WTC11 (cell line): ENCODE measurements at regions not wholly inside any gene's neighbourhood (a gene's known extent, or its start where the extent isn't known, plus 50 kb on each side); places are given as distances from the start of the nearest gene placed in this dataset.

Source experiments
- ATAC-seq: fragments of 200-7000 bp; cut with Tn5 transposase; 2 replicates; pipeline ENCODE4 v1.10.0; 2021; ENCODE audit warnings: mild to moderate bottlenecking, moderate library complexity
- CTCF ChIA-PET: fragments of 300-600 bp; sonication (Branson Sonifier 250); formaldehyde crosslinking; loops from one replicate; lab custom pipeline; 2021; ENCODE audit warnings: antibody characterized with exemption; lab: Charles Lee
- POLR2A ChIA-PET: fragments of 350-600 bp; sonication (Branson Sonifier 250); formaldehyde crosslinking; loops from one replicate; lab custom pipeline; 2021; ENCODE audit warnings: antibody characterized with exemption; lab: Charles Lee
- DNase-seq: peaks from one replicate; pipeline ENCODE4 v3.0.0; 2021; ENCODE audit warnings: low spot score
- H3K27ac Mint-ChIP-seq: 2 replicates; pipeline ENCODE4 v1.8.0; 2021; ENCODE audit warnings: mixed read lengths
- H3K27me3 Mint-ChIP-seq: 2 replicates; pipeline ENCODE4 v1.8.0; 2021; ENCODE audit warnings: low read depth, mild to moderate bottlenecking, moderate library complexity, mixed read lengths
- H3K36me3 Mint-ChIP-seq: 2 replicates; pipeline ENCODE4 v1.8.0; 2021; ENCODE audit warnings: mixed read lengths
- H3K4me1 Mint-ChIP-seq: 2 replicates; pipeline ENCODE4 v1.8.0; 2022; ENCODE audit warnings: mixed read lengths
- H3K4me3 Mint-ChIP-seq: 2 replicates; pipeline ENCODE4 v1.8.0; 2021; ENCODE audit warnings: mild to moderate bottlenecking, moderate library complexity, mixed read lengths
- H3K9me3 Mint-ChIP-seq: 2 replicates; pipeline ENCODE4 v1.8.0; 2021; ENCODE audit warnings: mixed read lengths
- CREM ChIP-seq: sonication (generic); formaldehyde crosslinking; IDR thresholded peaks from 2 replicates; pipeline ENCODE4 v1.8.1; 2022; ENCODE audit warnings: mild to moderate bottlenecking, missing genetic modification reagents, moderate library complexity
- FOXP1 ChIP-seq: sonication (generic); formaldehyde crosslinking; IDR thresholded peaks from 2 replicates; pipeline ENCODE4 v1.8.0; 2022; ENCODE audit warnings: missing genetic modification reagents, mild to moderate bottlenecking, moderate library complexity, borderline replicate concordance
- GTF2I ChIP-seq: fragments of 250-450 bp; sonication (Bioruptor Pico); conservative IDR thresholded peaks from 2 replicates; pipeline ENCODE4 v1.4.0; 2021; ENCODE audit warnings: mild to moderate bottlenecking
- JUN ChIP-seq: sonication (generic); formaldehyde crosslinking; IDR thresholded peaks from 2 replicates; pipeline ENCODE4 v1.8.0; 2023; ENCODE audit warnings: mild to moderate bottlenecking, missing genetic modification reagents
- NR3C1 ChIP-seq: sonication (generic); formaldehyde crosslinking; conservative IDR thresholded peaks from 2 replicates; pipeline ENCODE4 v1.8.1; 2023; ENCODE audit warnings: low read depth, mild to moderate bottlenecking, missing genetic modification reagents
- SP1 ChIP-seq: sonication (generic); formaldehyde crosslinking; conservative IDR thresholded peaks from 2 replicates; pipeline ENCODE4 v1.8.1; 2022; ENCODE audit warnings: missing genetic modification reagents
- TEAD4 ChIP-seq: sonication (generic); formaldehyde crosslinking; IDR thresholded peaks from 2 replicates; pipeline ENCODE4 v1.8.0; 2022; ENCODE audit warnings: mild to moderate bottlenecking, missing genetic modification reagents
- ZNF317 ChIP-seq: sonication (generic); formaldehyde crosslinking; IDR thresholded peaks from 2 replicates; pipeline ENCODE4 v1.8.1; 2023; ENCODE audit warnings: low read depth, mild to moderate bottlenecking, moderate library complexity, missing genetic modification reagents, borderline replicate concordance
- TF ChIP-seq, protein P1 (sequence below): sonication (generic); formaldehyde crosslinking; IDR thresholded peaks from 2 replicates; pipeline ENCODE4 v1.8.1; 2022; ENCODE audit warnings: mild to moderate bottlenecking, moderate library complexity, missing genetic modification reagents
- TF ChIP-seq, protein P2 (sequence below): sonication (generic); formaldehyde crosslinking; IDR thresholded peaks from 2 replicates; pipeline ENCODE4 v1.8.1; 2023; ENCODE audit warnings: mild to moderate bottlenecking, moderate library complexity, missing genetic modification reagents
- TF ChIP-seq, protein P3 (sequence below): fragments of 250-450 bp; sonication (Bioruptor Pico); IDR thresholded peaks from 2 replicates; pipeline ENCODE4 v1.9.0; 2021; ENCODE audit warnings: mild to moderate bottlenecking
- TF ChIP-seq, protein P4 (sequence below): sonication (generic); formaldehyde crosslinking; IDR thresholded peaks from 2 replicates; pipeline ENCODE4 v1.8.1; 2023; ENCODE audit warnings: mild to moderate bottlenecking, missing genetic modification reagents
- TF ChIP-seq, protein P5 (sequence below): sonication (generic); formaldehyde crosslinking; IDR thresholded peaks from 2 replicates; pipeline ENCODE4 v1.8.0; 2023; ENCODE audit warnings: missing genetic modification reagents, mild to moderate bottlenecking, borderline replicate concordance

DNA sequence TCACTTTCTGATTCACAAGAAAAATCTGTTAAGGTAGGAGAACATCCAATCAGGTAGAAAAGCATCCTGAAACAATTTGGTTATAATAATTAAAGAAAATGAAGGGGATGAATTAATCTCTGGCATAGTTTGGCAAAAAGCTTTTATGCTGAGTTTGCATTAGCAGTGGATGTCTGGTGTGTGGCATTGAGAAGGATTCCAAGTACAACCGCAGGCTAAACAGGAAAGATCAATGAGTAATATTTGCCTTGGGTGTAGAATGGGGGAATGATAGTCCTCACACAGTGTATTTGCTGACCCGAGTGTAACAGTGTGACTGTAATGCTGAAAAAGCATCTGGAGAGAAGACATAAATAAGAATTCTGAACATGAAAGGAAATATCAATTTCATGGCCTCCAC, 68.3 kb upstream of the SESTD1 start (continued):
- TF ChIP-seq, protein P1, sequence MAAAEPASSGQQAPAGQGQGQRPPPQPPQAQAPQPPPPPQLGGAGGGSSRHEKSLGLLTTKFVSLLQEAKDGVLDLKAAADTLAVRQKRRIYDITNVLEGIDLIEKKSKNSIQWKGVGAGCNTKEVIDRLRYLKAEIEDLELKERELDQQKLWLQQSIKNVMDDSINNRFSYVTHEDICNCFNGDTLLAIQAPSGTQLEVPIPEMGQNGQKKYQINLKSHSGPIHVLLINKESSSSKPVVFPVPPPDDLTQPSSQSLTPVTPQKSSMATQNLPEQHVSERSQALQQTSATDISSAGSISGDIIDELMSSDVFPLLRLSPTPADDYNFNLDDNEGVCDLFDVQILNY, result no peak
- TF ChIP-seq, protein P2, sequence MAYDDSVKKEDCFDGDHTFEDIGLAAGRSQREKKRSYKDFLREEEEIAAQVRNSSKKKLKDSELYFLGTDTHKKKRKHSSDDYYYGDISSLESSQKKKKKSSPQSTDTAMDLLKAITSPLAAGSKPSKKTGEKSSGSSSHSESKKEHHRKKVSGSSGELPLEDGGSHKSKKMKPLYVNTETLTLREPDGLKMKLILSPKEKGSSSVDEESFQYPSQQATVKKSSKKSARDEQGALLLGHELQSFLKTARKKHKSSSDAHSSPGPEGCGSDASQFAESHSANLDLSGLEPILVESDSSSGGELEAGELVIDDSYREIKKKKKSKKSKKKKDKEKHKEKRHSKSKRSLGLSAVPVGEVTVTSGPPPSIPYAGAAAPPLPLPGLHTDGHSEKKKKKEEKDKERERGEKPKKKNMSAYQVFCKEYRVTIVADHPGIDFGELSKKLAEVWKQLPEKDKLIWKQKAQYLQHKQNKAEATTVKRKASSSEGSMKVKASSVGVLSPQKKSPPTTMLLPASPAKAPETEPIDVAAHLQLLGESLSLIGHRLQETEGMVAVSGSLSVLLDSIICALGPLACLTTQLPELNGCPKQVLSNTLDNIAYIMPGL (CRISPR knock-in tag), result no peak
- no peak for TF ChIP-seq FOXP1 (CRISPR knock-in tag)
- no peak for TF ChIP-seq JUN (CRISPR knock-in tag)
- TF ChIP-seq, protein P3, sequence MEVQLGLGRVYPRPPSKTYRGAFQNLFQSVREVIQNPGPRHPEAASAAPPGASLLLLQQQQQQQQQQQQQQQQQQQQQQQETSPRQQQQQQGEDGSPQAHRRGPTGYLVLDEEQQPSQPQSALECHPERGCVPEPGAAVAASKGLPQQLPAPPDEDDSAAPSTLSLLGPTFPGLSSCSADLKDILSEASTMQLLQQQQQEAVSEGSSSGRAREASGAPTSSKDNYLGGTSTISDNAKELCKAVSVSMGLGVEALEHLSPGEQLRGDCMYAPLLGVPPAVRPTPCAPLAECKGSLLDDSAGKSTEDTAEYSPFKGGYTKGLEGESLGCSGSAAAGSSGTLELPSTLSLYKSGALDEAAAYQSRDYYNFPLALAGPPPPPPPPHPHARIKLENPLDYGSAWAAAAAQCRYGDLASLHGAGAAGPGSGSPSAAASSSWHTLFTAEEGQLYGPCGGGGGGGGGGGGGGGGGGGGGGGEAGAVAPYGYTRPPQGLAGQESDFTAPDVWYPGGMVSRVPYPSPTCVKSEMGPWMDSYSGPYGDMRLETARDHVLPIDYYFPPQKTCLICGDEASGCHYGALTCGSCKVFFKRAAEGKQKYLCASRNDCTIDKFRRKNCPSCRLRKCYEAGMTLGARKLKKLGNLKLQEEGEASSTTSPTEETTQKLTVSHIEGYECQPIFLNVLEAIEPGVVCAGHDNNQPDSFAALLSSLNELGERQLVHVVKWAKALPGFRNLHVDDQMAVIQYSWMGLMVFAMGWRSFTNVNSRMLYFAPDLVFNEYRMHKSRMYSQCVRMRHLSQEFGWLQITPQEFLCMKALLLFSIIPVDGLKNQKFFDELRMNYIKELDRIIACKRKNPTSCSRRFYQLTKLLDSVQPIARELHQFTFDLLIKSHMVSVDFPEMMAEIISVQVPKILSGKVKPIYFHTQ, result no peak
- TF ChIP-seq, protein P4, sequence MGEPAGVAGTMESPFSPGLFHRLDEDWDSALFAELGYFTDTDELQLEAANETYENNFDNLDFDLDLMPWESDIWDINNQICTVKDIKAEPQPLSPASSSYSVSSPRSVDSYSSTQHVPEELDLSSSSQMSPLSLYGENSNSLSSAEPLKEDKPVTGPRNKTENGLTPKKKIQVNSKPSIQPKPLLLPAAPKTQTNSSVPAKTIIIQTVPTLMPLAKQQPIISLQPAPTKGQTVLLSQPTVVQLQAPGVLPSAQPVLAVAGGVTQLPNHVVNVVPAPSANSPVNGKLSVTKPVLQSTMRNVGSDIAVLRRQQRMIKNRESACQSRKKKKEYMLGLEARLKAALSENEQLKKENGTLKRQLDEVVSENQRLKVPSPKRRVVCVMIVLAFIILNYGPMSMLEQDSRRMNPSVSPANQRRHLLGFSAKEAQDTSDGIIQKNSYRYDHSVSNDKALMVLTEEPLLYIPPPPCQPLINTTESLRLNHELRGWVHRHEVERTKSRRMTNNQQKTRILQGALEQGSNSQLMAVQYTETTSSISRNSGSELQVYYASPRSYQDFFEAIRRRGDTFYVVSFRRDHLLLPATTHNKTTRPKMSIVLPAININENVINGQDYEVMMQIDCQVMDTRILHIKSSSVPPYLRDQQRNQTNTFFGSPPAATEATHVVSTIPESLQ (CRISPR knock-in tag), result no peak
- TF ChIP-seq, protein P5, sequence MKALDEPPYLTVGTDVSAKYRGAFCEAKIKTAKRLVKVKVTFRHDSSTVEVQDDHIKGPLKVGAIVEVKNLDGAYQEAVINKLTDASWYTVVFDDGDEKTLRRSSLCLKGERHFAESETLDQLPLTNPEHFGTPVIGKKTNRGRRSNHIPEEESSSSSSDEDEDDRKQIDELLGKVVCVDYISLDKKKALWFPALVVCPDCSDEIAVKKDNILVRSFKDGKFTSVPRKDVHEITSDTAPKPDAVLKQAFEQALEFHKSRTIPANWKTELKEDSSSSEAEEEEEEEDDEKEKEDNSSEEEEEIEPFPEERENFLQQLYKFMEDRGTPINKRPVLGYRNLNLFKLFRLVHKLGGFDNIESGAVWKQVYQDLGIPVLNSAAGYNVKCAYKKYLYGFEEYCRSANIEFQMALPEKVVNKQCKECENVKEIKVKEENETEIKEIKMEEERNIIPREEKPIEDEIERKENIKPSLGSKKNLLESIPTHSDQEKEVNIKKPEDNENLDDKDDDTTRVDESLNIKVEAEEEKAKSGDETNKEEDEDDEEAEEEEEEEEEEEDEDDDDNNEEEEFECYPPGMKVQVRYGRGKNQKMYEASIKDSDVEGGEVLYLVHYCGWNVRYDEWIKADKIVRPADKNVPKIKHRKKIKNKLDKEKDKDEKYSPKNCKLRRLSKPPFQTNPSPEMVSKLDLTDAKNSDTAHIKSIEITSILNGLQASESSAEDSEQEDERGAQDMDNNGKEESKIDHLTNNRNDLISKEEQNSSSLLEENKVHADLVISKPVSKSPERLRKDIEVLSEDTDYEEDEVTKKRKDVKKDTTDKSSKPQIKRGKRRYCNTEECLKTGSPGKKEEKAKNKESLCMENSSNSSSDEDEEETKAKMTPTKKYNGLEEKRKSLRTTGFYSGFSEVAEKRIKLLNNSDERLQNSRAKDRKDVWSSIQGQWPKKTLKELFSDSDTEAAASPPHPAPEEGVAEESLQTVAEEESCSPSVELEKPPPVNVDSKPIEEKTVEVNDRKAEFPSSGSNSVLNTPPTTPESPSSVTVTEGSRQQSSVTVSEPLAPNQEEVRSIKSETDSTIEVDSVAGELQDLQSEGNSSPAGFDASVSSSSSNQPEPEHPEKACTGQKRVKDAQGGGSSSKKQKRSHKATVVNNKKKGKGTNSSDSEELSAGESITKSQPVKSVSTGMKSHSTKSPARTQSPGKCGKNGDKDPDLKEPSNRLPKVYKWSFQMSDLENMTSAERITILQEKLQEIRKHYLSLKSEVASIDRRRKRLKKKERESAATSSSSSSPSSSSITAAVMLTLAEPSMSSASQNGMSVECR, result no peak
- TF ChIP-seq GTF2I, result no peak
- TF ChIP-seq SP1 (CRISPR knock-in tag), result no peak
- TF ChIP-seq TEAD4 (CRISPR knock-in tag), result no peak
- TF ChIP-seq, all 79 proteins: peak for 0

DNA sequence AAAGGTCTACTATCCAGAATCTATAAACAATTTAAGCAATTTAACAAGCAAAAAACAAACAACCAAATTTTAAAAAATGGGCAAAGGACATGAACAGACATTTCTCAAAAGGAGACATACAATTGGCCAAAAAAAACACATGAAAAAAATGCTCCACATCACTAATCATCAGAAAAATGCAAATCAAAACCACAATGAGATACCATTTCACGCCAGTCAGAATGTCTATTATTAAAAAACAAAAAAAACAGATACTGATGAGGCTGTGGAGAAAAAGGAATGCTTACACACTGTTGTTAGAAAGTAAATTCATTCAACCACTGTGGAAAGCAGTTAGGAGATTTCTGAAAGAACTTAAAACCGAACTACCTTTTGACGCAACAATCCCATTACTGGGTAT, 66.4 kb upstream of the SESTD1 start:
- peaks cover 13% of the 10 kb centered on the region for H3K4me1 Mint-ChIP-seq
- peaks cover 16% of the 10 kb centered on the region for H3K9me3 Mint-ChIP-seq
- H3K36me3 Mint-ChIP-seq, result peaks cover 7% of the 10 kb centered on the region; the same call in 1 of the 2 replicates
- POLR2A ChIA-PET, result no interaction called here
- no peak for DNase-seq
- no peak overlapping the region for H3K27ac Mint-ChIP-seq
- no peak overlapping the region for H3K4me3 Mint-ChIP-seq
- CTCF ChIA-PET, result no interaction called here
- H3K27me3 Mint-ChIP-seq, result no peaks in the 10 kb centered on the region
- no peak for ATAC-seq
- no peak for TF ChIP-seq NR3C1 (CRISPR knock-in tag)
- TF ChIP-seq ZNF317, result no peak
- TF ChIP-seq CREM (CRISPR knock-in tag), result no peak
